VCaP (cell line): ENCODE measurements at regions not wholly inside any gene's neighbourhood (a gene's known extent, or its start where the extent isn't known, plus 50 kb on each side); places are given as distances from the start of the nearest gene placed in this dataset.

ENCODE experiments used
- H3K27ac ChIP-seq: fragments of 450-650 bp; 2 replicates; pipeline ENCODE4 v1.5.1; 2017
- CTCF ChIP-seq: fragments of 450-650 bp; conservative IDR thresholded peaks from 2 replicates; pipeline ENCODE4 v1.5.1; 2017; ENCODE audit warnings: mild to moderate bottlenecking, moderate library complexity

GRCh38 chr20:22180244-22180643, 404.1 kb downstream of the FOXA2 start:
- H3K27ac ChIP-seq = no peak overlapping the region
- TF ChIP-seq CTCF = peak; percentile 26; the same call in 1 of the 2 replicates

- no peak for TF ChIP-seq CTCF
- no peak overlapping the region for H3K27ac ChIP-seq
These were observed 424.2 kb downstream of the FOXA2 start for GRCh38 chr20:22160101-22160652.

- no peak overlapping the region for H3K27ac ChIP-seq
- no peak for TF ChIP-seq CTCF
These were observed 425.1 kb downstream of the FOXA2 start for GRCh38 chr20:22159276-22159675.

DNA sequence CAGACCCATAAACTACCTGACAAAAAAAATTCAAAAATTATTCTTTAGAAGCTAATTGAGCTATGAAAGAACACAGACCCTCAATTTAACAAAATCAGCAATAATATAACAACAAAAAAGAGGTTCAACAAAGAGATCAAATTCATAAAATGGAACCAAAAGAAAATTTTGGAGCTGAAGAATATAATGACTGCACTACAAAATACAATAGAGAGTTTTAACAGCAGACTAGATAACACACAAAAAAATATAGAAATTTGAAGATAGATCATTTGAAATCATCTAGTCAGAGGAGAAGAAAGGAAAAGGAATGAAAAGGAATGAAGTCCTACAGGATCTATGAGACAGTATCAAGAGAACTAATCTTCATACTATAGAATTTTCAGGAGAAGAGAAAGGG, 422.1 kb downstream of the PAX1 start:
- no peak overlapping the region for H3K27ac ChIP-seq
- TF ChIP-seq CTCF = no peak

DNA sequence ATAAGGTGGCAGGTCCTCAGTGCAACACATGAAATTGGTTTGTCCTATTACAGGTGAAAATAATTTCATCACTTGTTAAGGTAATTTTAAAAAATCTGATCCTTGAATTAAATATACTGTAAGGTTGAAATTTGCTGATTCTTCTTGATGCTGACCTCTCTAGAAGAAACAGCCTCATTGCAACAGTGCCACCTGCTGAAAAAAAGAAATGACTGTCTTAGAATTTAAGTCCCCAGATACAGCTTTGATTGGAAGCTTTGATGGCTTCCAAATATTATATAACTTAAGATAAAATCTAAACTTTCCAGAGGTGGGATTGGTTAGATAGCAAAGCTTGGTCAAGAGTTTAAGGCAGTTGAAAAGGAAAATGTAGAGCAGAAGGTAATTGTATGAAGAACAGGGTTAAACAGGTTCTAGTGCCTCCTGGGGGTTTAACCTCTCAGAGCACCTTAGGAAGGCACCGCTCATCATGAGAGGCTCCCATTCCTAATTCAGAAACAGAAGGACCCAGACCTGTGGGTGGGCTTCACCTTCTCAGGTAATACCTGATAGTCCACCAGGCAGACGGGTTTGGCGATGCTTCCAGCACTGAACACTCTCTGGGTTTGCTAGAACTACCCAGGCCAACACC, 401.0 kb downstream of the PAX1 start:
- H3K27ac ChIP-seq = no peak overlapping the region
- TF ChIP-seq CTCF = peak; percentile 96

DNA sequence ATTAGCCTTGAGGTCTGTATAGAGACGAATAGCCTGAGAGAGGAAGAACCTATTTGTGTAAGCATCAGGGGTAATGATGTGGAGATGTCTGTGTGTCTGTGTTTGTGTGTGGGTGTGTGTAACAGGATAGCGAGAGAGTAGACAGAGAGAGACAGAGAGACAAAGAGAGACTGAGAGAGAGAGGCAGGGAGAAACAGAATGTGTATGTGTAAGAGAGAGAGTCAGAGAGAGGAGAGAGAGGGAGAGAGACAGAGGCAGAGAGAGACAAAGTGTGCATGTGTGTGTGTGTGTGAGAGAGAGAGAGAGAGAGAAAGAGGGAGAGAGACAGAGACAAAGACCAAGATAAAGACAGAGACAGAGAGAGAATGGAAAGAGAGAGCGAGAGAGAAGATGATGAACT, 396.1 kb downstream of the PAX1 start:
- no peak overlapping the region for H3K27ac ChIP-seq
- no peak for TF ChIP-seq CTCF

DNA sequence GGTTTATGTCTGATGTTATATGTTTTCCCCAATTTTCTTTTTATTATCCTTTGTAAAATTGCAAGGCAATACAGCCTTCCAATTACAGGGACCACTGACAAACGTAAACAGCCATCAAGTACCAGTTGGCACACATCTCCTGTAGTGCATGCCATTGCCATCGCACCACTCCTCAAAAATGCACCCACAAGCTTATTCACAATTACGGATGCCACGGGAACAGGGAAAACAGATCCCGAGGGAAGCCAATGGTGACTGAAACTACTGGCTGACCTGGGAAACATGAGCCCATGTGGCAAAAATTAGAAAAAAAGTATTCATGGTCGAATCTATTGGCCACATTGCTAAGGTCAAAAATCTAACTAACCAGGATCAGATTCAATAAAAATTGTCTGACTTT, 395.2 kb downstream of the PAX1 start:
- TF ChIP-seq CTCF = no peak
- H3K27ac ChIP-seq = no peak overlapping the region
